HepG2 (cell line): ENCODE measurements at regions not wholly inside any gene's neighbourhood (a gene's known extent, or its start where the extent isn't known, plus 50 kb on each side); places are given as distances from the start of the nearest gene placed in this dataset.

Experiments
- ATAC-seq: fragments of 200-7000 bp; cut with Tn5 transposase; 3 replicates; pipeline ENCODE4 v1.9.1; 2020; ENCODE audit warnings: mild to moderate bottlenecking, moderate library complexity
- BruUV-seq: library from RNA; stranded (reverse); fragments of 400-500 nt; replicated peaks from 2 replicates; lab custom pipeline; 2021; lab: Mats Ljungman, UMichigan
- CTCF ChIA-PET: fragments of 300-600 bp; formaldehyde crosslinking; extraction: SDS; loops from one replicate; lab custom pipeline; 2021; ENCODE audit warnings: low total read pairs, inconsistent platforms, low intra/inter-chr PET ratio; lab: Yijun Ruan, JAX
- POLR2A ChIA-PET: fragments of 350-600 bp; sonication (Branson Sonifier 250); formaldehyde crosslinking; loops from one replicate; lab custom pipeline; 2020; ENCODE audit warnings: antibody characterized with exemption, inconsistent platforms; lab: Yijun Ruan, JAX
- DNase-seq: peaks from one replicate; pipeline ENCODE4 v3.0.0-alpha.2; 2015; ENCODE audit warnings: low spot score
- FAIRE-seq: peaks from 3 replicates; lab custom pipeline; 2011; peaks lifted over from hg19 to GRCh38; lab: Jason Lieb, UNC
- H2AFZ ChIP-seq: one replicate; pipeline ENCODE4 v1.6.1; 2011; ENCODE audit warnings: low read length, inconsistent platforms
- H3K27ac ChIP-seq: fragments of 300-600 bp; 3 replicates; pipeline ENCODE4 v1.8.0; 2011; ENCODE audit warnings: mixed run types, mild to moderate bottlenecking, mixed read lengths, low read length, inconsistent platforms; ENCODE audit not compliant: insufficient read depth; ENCODE audit errors: extremely low read length
- H3K27me3 ChIP-seq, 2 experiments: fragments of 200-600 bp in 1 of 2; 2 replicates in 1 of 2; 3 replicates in 1 of 2; pipeline versions ENCODE4 v1.6.0 to v1.8.0; 2011; ENCODE audit warnings: low read length in 2 of 2, mild to moderate bottlenecking in 2 of 2, moderate library complexity in 2 of 2, inconsistent platforms in 1 of 2; ENCODE audit not compliant: insufficient read depth in 2 of 2, control insufficient read depth in 1 of 2
- H3K36me3 ChIP-seq, 2 experiments: fragments of 200-600 bp in 1 of 2; replicated peaks in 1 of 2; 2 replicates in 1 of 2; 3 replicates in 1 of 2; pipeline versions ENCODE4 v1.5.1 to v1.8.0; 2011; ENCODE audit warnings: low read length in 2 of 2, inconsistent platforms in 1 of 2; ENCODE audit not compliant: insufficient read depth in 2 of 2, control insufficient read depth in 1 of 2
- H3K4me1 ChIP-seq: 2 replicates; pipeline ENCODE4 v1.5.1; 2012; ENCODE audit warnings: low read length, inconsistent platforms; ENCODE audit not compliant: insufficient read depth
- H3K4me2 ChIP-seq: 2 replicates; pipeline ENCODE4 v1.6.0; 2011; ENCODE audit warnings: low read depth, low read length, inconsistent platforms
- H3K4me3 ChIP-seq, 3 experiments: fragments of 200-600 bp in 1 of 3; sonication (generic), shearing (Covaris generic) in 1 of 3; replicated peaks in 1 of 3; 2 replicates each; pipeline ENCODE4 v1.5.1; 2011 to 2016; ENCODE audit warnings: low read length in 3 of 3, inconsistent platforms in 2 of 3, low read depth in 2 of 3, mild to moderate bottlenecking in 2 of 3, control low read depth in 1 of 3, mixed read lengths in 1 of 3; ENCODE audit not compliant: insufficient read depth in 1 of 3
- H3K79me2 ChIP-seq: one replicate; pipeline ENCODE4 v1.6.1; 2011; ENCODE audit warnings: low read length, inconsistent platforms; ENCODE audit not compliant: insufficient read depth
- H3K9ac ChIP-seq: 2 replicates; pipeline ENCODE4 v1.6.0; 2011; ENCODE audit warnings: mild to moderate bottlenecking, low read depth, low read length, inconsistent platforms; ENCODE audit not compliant: insufficient read depth
- H3K9me3 ChIP-seq: 2 replicates; pipeline ENCODE4 v1.5.1; 2012; ENCODE audit warnings: mild to moderate bottlenecking, low read length
- H4K20me1 ChIP-seq: 2 replicates; pipeline ENCODE4 v1.6.0; 2011; ENCODE audit warnings: inconsistent platforms, mild to moderate bottlenecking, low read length, moderate library complexity; ENCODE audit not compliant: insufficient read depth
- TBX3 ChIP-seq: fragments of 450-650 bp; IDR thresholded peaks from 2 replicates; pipeline ENCODE4 v1.6.1; 2017; ENCODE audit warnings: antibody characterized with exemption, mild to moderate bottlenecking, inconsistent platforms, borderline replicate concordance
- TMF1 ChIP-seq: sonication (generic); formaldehyde crosslinking; IDR thresholded peaks from 2 replicates; pipeline ENCODE4 v1.8.1; 2022; ENCODE audit warnings: low read depth, missing genetic modification reagents
- YEATS2 ChIP-seq: sonication (generic); formaldehyde crosslinking; IDR thresholded peaks from 2 replicates; pipeline ENCODE4 v1.4.0; 2020; ENCODE audit warnings: missing genetic modification reagents, borderline replicate concordance
- ZBTB40 ChIP-seq, 2 experiments: fragments of 450-650 bp in 1 of 2; sonication (generic) in 1 of 2; formaldehyde crosslinking in 1 of 2; IDR thresholded peaks; 2 replicates each; pipeline versions ENCODE4 v1.6.1 to v1.8.0; 2016 to 2022; ENCODE audit warnings: antibody characterized with exemption in 1 of 2, mild to moderate bottlenecking in 1 of 2, missing genetic modification reagents in 1 of 2
- ZNF205 ChIP-seq: IDR thresholded peaks from 2 replicates; pipeline ENCODE4 v1.6.1; 2018; ENCODE audit warnings: missing biosample characterization, missing genetic modification reagents
- ZNF839 ChIP-seq: sonication (generic); formaldehyde crosslinking; IDR thresholded peaks from 2 replicates; pipeline ENCODE4 v1.4.0; 2020; ENCODE audit warnings: missing genetic modification reagents, mild to moderate bottlenecking, borderline replicate concordance
- WGBS: methylation state at CpG from one replicate; pipeline ENCODE4 v1.1.6; 2017; ENCODE audit warnings: low lambda C conversion rate; 5-methylcytosine and 5-hydroxymethylcytosine counted together
- in situ Hi-C: cut with HindIII; loops from 2 replicates; pipeline ENCODE4 v1.10.0; 2017; ENCODE audit warnings: low pct_unique_long_range_greater_than_20kb; ENCODE audit not compliant: extremely low pct_ligation_motif_present
- intact Hi-C: fragments of 100-400 bp; cut with micrococcal nuclease; formaldehyde crosslinking; loops from one replicate; pipeline ENCODE4 v1.10.0; 2022; ENCODE audit not compliant: unreplicated experiment

- in situ Hi-C loops (no loop called here), intact Hi-C loops (no loop called here)
- no peak overlapping the region for H3K4me3 ChIP-seq
- FAIRE-seq (no peak), ATAC-seq (no peak), DNase-seq (no peak)
- 37% methylated on average over 20 of the region's 21 CpGs for WGBS
- BruUV-seq: no TSS peak
- TF ChIP-seq TBX3: no peak
- TF ChIP-seq ZBTB40 (IDR thresholded peaks at IDR 0.05): no peak
- no peak for TF ChIP-seq ZBTB40 (CRISPR knock-in tag; IDR thresholded peaks at IDR 0.05)
- no peak for TF ChIP-seq YEATS2 (CRISPR knock-in tag)
- no peak for TF ChIP-seq TMF1 (CRISPR knock-in tag)
- no peak for TF ChIP-seq ZNF839
- no peak for TF ChIP-seq ZNF205 (CRISPR knock-in tag)
- no peaks in the 10 kb centered on the region for H3K79me2 ChIP-seq
- H3K36me3 ChIP-seq: no peaks in the 10 kb centered on the region
- ChIA-PET CTCF (no interaction called here), POLR2A (no interaction called here)
- no peaks in the 10 kb centered on the region for H4K20me1 ChIP-seq
- H3K4me2 ChIP-seq: no peak overlapping the region
- H3K9ac ChIP-seq: no peak overlapping the region
- H3K9me3 ChIP-seq: no peaks in the 10 kb centered on the region
- no peak overlapping the region for H2AFZ ChIP-seq
- H3K4me1 ChIP-seq: no peaks in the 10 kb centered on the region
- peaks cover 3 to 47% of the 10 kb centered on the region in 2 experiments; a peak in 4 of 5 replicates for H3K27me3 ChIP-seq
- H3K27ac ChIP-seq: no peak overlapping the region
Measured at GRCh38 chr13:111508164-111508870, 187.9 kb downstream of the TEX29 start.
